KMS-11 (cell line): ENCODE measurements at regions not wholly inside any gene's neighbourhood (a gene's known extent, or its start where the extent isn't known, plus 50 kb on each side); places are given as distances from the start of the nearest gene placed in this dataset.

Source experiments
- H2AFZ ChIP-seq: fragments of 200-600 bp; sonication (generic); 2 replicates; pipeline ENCODE4 v1.6.1; 2016; ENCODE audit warnings: antibody characterized with exemption, mixed run types, low read depth
- H3K27ac ChIP-seq: fragments of 200-600 bp; sonication (generic); 2 replicates; pipeline ENCODE4 v1.6.1; 2016; ENCODE audit warnings: mild to moderate bottlenecking, mixed run types
- H3K27me3 ChIP-seq: fragments of 200-600 bp; sonication (generic); 2 replicates; pipeline ENCODE4 v1.6.1; 2017; ENCODE audit warnings: mild to moderate bottlenecking, low read depth, mixed run types, moderate library complexity; ENCODE audit not compliant: insufficient read depth
- H3K36me3 ChIP-seq: fragments of 200-600 bp; sonication (generic); 2 replicates; pipeline ENCODE4 v1.6.1; 2017; ENCODE audit warnings: mild to moderate bottlenecking, mixed run types; ENCODE audit not compliant: insufficient read depth
- H3K4me1 ChIP-seq: fragments of 200-600 bp; sonication (generic); 2 replicates; pipeline ENCODE4 v1.6.1; 2016; ENCODE audit warnings: mild to moderate bottlenecking, low read depth, mixed run types; ENCODE audit not compliant: poor library complexity, severe bottlenecking
- H3K4me2 ChIP-seq: fragments of 200-600 bp; sonication (generic); 2 replicates; pipeline ENCODE4 v1.7.0; 2016; ENCODE audit warnings: mild to moderate bottlenecking, mixed run types
- H3K4me3 ChIP-seq: fragments of 200-600 bp; sonication (generic); IDR thresholded peaks from 2 replicates; pipeline ENCODE4 v1.6.1; 2017; ENCODE audit warnings: low read depth, low read length, mixed read lengths; ENCODE audit not compliant: insufficient read depth
- H3K79me2 ChIP-seq: fragments of 200-600 bp; sonication (generic); 2 replicates; pipeline ENCODE4 v1.6.1; 2016; ENCODE audit warnings: low read depth, mixed run types; ENCODE audit not compliant: insufficient read depth
- H3K9ac ChIP-seq: fragments of 200-600 bp; sonication (generic); 2 replicates; pipeline ENCODE4 v1.6.1; 2016; ENCODE audit warnings: mild to moderate bottlenecking, mixed run types
- H4K20me1 ChIP-seq: fragments of 200-600 bp; sonication (generic); 2 replicates; pipeline ENCODE4 v1.6.1; 2016; ENCODE audit warnings: mild to moderate bottlenecking, mixed run types; ENCODE audit not compliant: insufficient read depth
- CTCF ChIP-seq: fragments of 200-600 bp; sonication (generic); conservative IDR thresholded peaks from 2 replicates; pipeline ENCODE4 v1.6.1; 2017; ENCODE audit warnings: low read depth, mild to moderate bottlenecking, antibody characterized with exemption, low read length, moderate library complexity, mixed read lengths

- no peak overlapping the region for H3K4me2 ChIP-seq
- no peak for TF ChIP-seq CTCF
Measured at GRCh38 chr16:49150341-49150740, 131.3 kb downstream of the CBLN1 start.

DNA sequence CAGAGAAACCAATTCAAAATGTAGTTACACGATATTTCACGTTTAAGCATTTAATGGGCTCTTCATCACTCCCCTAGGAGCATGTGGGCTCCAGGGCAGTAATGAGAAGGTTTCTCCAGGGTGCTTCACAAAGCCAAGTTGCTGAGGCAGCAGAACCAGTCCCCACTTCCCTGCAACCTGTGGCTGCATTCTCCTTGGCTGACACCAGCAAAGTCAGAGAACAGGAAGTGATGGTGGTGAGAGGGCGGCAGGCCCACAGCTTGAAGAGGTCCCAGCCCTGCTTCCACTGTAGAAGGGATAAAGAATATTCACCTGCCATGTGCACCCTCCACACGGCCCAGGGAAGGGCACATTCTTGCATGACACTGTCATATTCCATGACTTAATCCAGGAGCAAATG, 133.2 kb downstream of the CBLN1 start:
- Histone ChIP-seq H3K79me2 (no peaks in the 10 kb centered on the region), H4K20me1 (no peaks in the 10 kb centered on the region), H3K4me3 (no peak overlapping the region), H2AFZ (no peak overlapping the region), H3K9ac (no peak overlapping the region), H3K27me3 (no peaks in the 10 kb centered on the region), H3K36me3 (no peaks in the 10 kb centered on the region), H3K4me1 (no peaks in the 10 kb centered on the region), H3K27ac (no peak overlapping the region), H3K4me2 (no peak overlapping the region)
- no peak for TF ChIP-seq CTCF

More at GRCh38 chr16:49150341-49150740, 131.3 kb downstream of the CBLN1 start:
- Histone ChIP-seq H3K4me3 (no peak overlapping the region), H3K79me2 (no peaks in the 10 kb centered on the region), H3K4me1 (no peaks in the 10 kb centered on the region), H2AFZ (no peak overlapping the region), H3K27me3 (no peaks in the 10 kb centered on the region), H3K36me3 (no peaks in the 10 kb centered on the region), H3K9ac (no peak overlapping the region), H4K20me1 (no peaks in the 10 kb centered on the region), H3K27ac (no peak overlapping the region)

DNA sequence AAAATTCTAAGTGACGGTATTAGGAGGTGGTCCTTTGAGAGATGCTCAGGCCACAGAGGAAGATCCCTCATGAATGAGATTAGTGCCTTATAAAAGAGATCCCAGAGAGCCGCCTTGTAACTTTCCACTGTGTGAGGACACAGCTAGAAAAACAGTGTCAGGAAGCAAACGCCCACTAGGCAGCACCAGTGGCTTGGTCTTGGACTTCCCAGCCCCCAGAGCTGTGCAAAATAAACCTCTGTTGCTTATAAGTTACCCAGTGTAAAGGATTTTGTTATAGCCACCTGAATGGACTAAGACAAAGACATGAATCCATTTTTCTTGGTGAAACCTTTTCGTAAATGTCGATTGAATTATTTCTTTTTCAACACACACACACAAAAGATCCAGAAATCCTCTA, 141.0 kb downstream of the CBLN1 start:
- no peaks in the 10 kb centered on the region for H3K79me2 ChIP-seq
- H3K4me2 ChIP-seq: no peak overlapping the region
- no peaks in the 10 kb centered on the region for H3K4me1 ChIP-seq
- no peaks in the 10 kb centered on the region for H3K36me3 ChIP-seq
- H3K27me3 ChIP-seq: no peaks in the 10 kb centered on the region
- no peak overlapping the region for H3K9ac ChIP-seq
- TF ChIP-seq CTCF: no peak
- no peak overlapping the region for H3K4me3 ChIP-seq
- H3K27ac ChIP-seq: no peak overlapping the region
- no peaks in the 10 kb centered on the region for H4K20me1 ChIP-seq
- H2AFZ ChIP-seq: no peak overlapping the region

- Histone ChIP-seq H2AFZ (no peak overlapping the region), H3K27ac (no peak overlapping the region), H3K27me3 (no peaks in the 10 kb centered on the region), H3K36me3 (no peaks in the 10 kb centered on the region), H3K4me1 (no peaks in the 10 kb centered on the region), H3K4me2 (no peak overlapping the region), H3K9ac (no peak overlapping the region), H3K4me3 (no peak overlapping the region), H4K20me1 (no peaks in the 10 kb centered on the region), H3K79me2 (no peaks in the 10 kb centered on the region)
- TF ChIP-seq CTCF: no peak
Measured at GRCh38 chr16:49130397-49130796, 151.2 kb downstream of the CBLN1 start.
